ENCODE measurements at regions not wholly inside any gene's neighbourhood (a gene's known extent, or its start where the extent isn't known, plus 50 kb on each side); places are given as distances from the start of the nearest gene placed in this dataset.

DNA sequence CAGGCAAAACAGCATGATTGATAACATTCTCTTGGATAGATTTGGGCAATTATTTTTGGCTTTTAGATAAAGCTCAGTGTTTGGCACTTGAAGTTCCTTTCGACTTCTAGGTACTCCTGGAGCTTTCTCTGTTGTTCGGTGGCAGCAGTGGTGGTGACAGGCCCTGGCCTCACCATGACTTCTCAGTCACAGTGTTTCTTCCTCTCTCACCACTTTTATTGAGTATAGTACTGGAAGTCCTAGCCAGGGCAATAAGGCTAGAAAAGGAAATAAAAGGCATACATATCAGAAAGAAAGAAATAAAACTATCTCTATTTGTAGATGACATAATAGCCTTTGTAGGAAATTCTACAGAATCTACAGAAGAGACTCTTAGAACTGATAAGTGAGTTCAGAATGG lies 101.2 kb upstream of the SIRPG start:
- Histone ChIP-seq H3K36me3 (ENCODE audit: control insufficient read depth, insufficient read depth, low read length) (no peaks in the 10 kb centered on the region), H2AFZ (ENCODE audit: low read length) (no peak overlapping the region), H3K79me2 (ENCODE audit: control insufficient read depth, insufficient read depth, low read length) (no peaks in the 10 kb centered on the region), H3K27me3 (ENCODE audit: control insufficient read depth, insufficient read depth, low read length) (peaks cover 3% of the 10 kb centered on the region), H3K9me3 (ENCODE audit: control insufficient read depth, insufficient read depth, low read depth, low read length) (no peaks in the 10 kb centered on the region), H3K4me1 (ENCODE audit: control insufficient read depth, extremely low read depth, insufficient read depth, low read length) (no peaks in the 10 kb centered on the region), H4K20me1 (ENCODE audit: control insufficient read depth, extremely low read depth, insufficient read depth, low read length) (no peaks in the 10 kb centered on the region), H3K27ac (ENCODE audit: insufficient read depth, low read length) (no peak overlapping the region), H3K4me2 (ENCODE audit: extremely low read depth, insufficient read depth, low read length) (no peak overlapping the region), H3K9ac (ENCODE audit: insufficient read depth, low read length) (no peak overlapping the region), H3K4me3 (replicated peaks in 1 of 4; ENCODE audit: control extremely low read depth in 1 of 4, insufficient read depth in 1 of 4, low read depth in 3 of 4, low read length in 4 of 4) (no peak overlapping the region)
- TF ChIP-seq CTCF (conservative IDR thresholded peaks at IDR 0.05 in 1 of 2, IDR thresholded peaks at IDR 0.05 in 1 of 2; ENCODE audit: low read depth in 1 of 2, low read length in 2 of 2) (no peak), EZH2 (IDR thresholded peaks at IDR 0.05; ENCODE audit: low read length, missing control alignments) (no peak)
- DNase-seq (ENCODE audit: low read depth in 2 of 2): no peak

GRCh38 chr20:1757606-1758512 lies 100.3 kb upstream of the SIRPG start:
- DNase-seq (ENCODE audit: low read depth in 2 of 2): no peak
- H3K4me2 ChIP-seq (ENCODE audit: extremely low read depth, insufficient read depth, low read length): no peak overlapping the region

DNA sequence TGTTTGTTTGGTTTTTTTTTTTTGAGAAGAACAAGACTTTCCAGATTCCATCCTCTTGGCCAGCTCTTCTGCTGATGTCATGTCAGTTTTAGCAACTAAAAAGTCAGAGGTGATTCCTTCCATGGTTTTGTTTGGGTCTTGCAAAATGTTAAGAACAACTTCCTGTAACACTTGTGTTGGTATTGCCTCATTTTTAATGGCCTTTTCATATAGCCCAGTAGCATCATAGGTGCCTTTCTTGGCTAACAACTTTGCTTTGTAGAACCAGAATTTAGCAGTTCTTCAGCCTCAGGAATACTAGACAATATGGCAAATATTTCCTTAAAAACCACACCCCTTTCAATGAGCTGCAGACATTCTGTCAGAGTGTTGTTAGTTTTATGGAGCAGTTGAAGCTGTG lies 99.5 kb upstream of the SIRPG start:
- Histone ChIP-seq H3K4me1 (ENCODE audit: control insufficient read depth, extremely low read depth, insufficient read depth, low read length) (no peaks in the 10 kb centered on the region), H3K36me3 (ENCODE audit: control insufficient read depth, insufficient read depth, low read length) (no peaks in the 10 kb centered on the region), H3K9me3 (ENCODE audit: control insufficient read depth, insufficient read depth, low read depth, low read length) (no peaks in the 10 kb centered on the region), H4K20me1 (ENCODE audit: control insufficient read depth, extremely low read depth, insufficient read depth, low read length) (no peaks in the 10 kb centered on the region), H3K79me2 (ENCODE audit: control insufficient read depth, insufficient read depth, low read length) (no peaks in the 10 kb centered on the region), H2AFZ (ENCODE audit: low read length) (no peak overlapping the region), H3K27me3 (ENCODE audit: control insufficient read depth, insufficient read depth, low read length) (peaks cover 3% of the 10 kb centered on the region), H3K9ac (ENCODE audit: insufficient read depth, low read length) (no peak overlapping the region), H3K27ac (ENCODE audit: insufficient read depth, low read length) (no peak overlapping the region), H3K4me2 (ENCODE audit: extremely low read depth, insufficient read depth, low read length) (no peak overlapping the region), H3K4me3 (replicated peaks in 1 of 4; ENCODE audit: control extremely low read depth in 1 of 4, insufficient read depth in 1 of 4, low read depth in 3 of 4, low read length in 4 of 4) (no peak overlapping the region)
- TF ChIP-seq EZH2 (IDR thresholded peaks at IDR 0.05; ENCODE audit: low read length, missing control alignments) (no peak), CTCF (conservative IDR thresholded peaks at IDR 0.05 in 1 of 2, IDR thresholded peaks at IDR 0.05 in 1 of 2; ENCODE audit: low read depth in 1 of 2, low read length in 2 of 2) (no peak)
- DNase-seq (ENCODE audit: low read depth in 2 of 2): no peak

More at GRCh38 chr20:1757606-1758512, 100.3 kb upstream of the SIRPG start:
- Histone ChIP-seq H4K20me1 (ENCODE audit: control insufficient read depth, extremely low read depth, insufficient read depth, low read length) (no peaks in the 10 kb centered on the region), H3K36me3 (ENCODE audit: control insufficient read depth, insufficient read depth, low read length) (no peaks in the 10 kb centered on the region), H3K4me3 (replicated peaks in 1 of 4; ENCODE audit: control extremely low read depth in 1 of 4, insufficient read depth in 1 of 4, low read depth in 3 of 4, low read length in 4 of 4) (no peak overlapping the region), H3K27me3 (ENCODE audit: control insufficient read depth, insufficient read depth, low read length) (peaks cover 3% of the 10 kb centered on the region), H3K27ac (ENCODE audit: insufficient read depth, low read length) (no peak overlapping the region), H3K9ac (ENCODE audit: insufficient read depth, low read length) (no peak overlapping the region), H3K9me3 (ENCODE audit: control insufficient read depth, insufficient read depth, low read depth, low read length) (no peaks in the 10 kb centered on the region), H2AFZ (ENCODE audit: low read length) (no peak overlapping the region), H3K79me2 (ENCODE audit: control insufficient read depth, insufficient read depth, low read length) (no peaks in the 10 kb centered on the region), H3K4me1 (ENCODE audit: control insufficient read depth, extremely low read depth, insufficient read depth, low read length) (no peaks in the 10 kb centered on the region)
- TF ChIP-seq CTCF (conservative IDR thresholded peaks at IDR 0.05 in 1 of 2, IDR thresholded peaks at IDR 0.05 in 1 of 2; ENCODE audit: low read depth in 1 of 2, low read length in 2 of 2) (no peak), EZH2 (IDR thresholded peaks at IDR 0.05; ENCODE audit: low read length, missing control alignments) (no peak)

Data from fibroblast of lung (primary cell).